GM12892 (cell line): ENCODE measurements at regions not wholly inside any gene's neighbourhood (a gene's known extent, or its start where the extent isn't known, plus 50 kb on each side); places are given as distances from the start of the nearest gene placed in this dataset.

Experiments
- DNase-seq: peaks from one replicate; pipeline ENCODE4 v3.0.0; 2011; ENCODE audit not compliant: insufficient read length
- FAIRE-seq: peaks from 2 replicates; lab custom pipeline; 2011; peaks lifted over from hg19 to GRCh38; lab: Jason Lieb, UNC
- POLR2A ChIP-seq: IDR thresholded peaks from 2 replicates; pipeline ENCODE4 v1.6.1; 2011; ENCODE audit warnings: low read depth, low read length, control low read depth
- POLR2AphosphoS5 ChIP-seq: IDR thresholded peaks from 2 replicates; pipeline ENCODE4 v1.6.1; 2011; ENCODE audit warnings: low read depth, low read length, control low read depth
- TAF1 ChIP-seq: IDR thresholded peaks from 2 replicates; pipeline ENCODE4 v1.6.1; 2011; ENCODE audit warnings: low read depth, mild to moderate bottlenecking, control low read depth, low read length, borderline replicate concordance

- TF ChIP-seq POLR2A: no peak
- no peak for TF ChIP-seq POLR2AphosphoS5
- TF ChIP-seq TAF1: no peak
- DNase-seq: no peak
- FAIRE-seq: peak; percentile 36
These were observed 111.5 kb upstream of the ATP6AP2 start for GRCh38 chrX:40469316-40469715.

GRCh38 chrX:40468033-40468846, 112.5 kb upstream of the ATP6AP2 start:
- TF ChIP-seq POLR2AphosphoS5: no peak
- TF ChIP-seq TAF1: no peak
- TF ChIP-seq POLR2A: no peak
- DNase-seq: no peak
- peak; percentile 58 for FAIRE-seq

GRCh38 chrX:40467454-40467853, 113.3 kb upstream of the ATP6AP2 start:
- no peak for DNase-seq
- TF ChIP-seq POLR2A (no peak), POLR2AphosphoS5 (no peak), TAF1 (no peak)
- peak; percentile 9 for FAIRE-seq

DNA sequence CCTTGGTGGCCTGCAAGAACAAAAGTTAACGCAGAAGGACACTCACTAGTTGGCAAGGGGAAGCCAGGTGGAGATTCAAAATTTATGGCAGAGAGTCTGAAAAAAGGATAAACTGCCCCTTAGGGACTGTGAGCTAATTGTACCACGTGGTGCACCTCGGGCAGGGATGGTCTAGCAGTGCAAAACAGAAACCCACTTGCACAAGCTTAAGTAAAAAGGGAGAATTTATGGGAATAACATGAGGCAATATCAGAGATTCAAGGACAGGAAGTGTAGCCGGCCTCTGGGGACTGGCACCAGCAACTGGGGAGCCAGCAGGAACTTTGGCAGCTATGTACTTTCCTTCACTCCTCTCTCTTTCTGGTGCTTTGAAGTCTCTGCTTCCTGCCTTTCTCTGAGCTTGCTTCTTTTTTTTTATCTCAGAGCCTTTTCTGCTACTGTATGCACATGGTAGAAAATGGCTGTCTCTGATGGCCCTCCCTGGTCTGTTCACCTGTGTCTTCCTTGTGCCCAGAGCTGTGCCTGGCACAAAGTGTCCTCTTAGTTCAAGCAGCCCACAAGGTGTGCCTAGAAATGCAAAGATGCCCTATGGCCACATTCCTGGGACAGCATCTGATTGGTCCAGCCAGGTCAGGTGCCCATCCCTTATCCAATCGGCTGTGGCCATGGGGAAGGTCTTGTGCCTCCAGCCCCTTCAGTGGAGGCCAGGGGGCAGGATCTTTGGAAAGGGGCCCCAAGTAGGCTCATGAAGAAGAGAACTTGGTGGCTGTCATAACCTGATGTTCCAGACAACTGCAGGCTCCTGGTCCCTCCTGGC, 114.8 kb upstream of the ATP6AP2 start:
- no peak for DNase-seq
- FAIRE-seq: no peak
- TF ChIP-seq TAF1 (no peak), POLR2AphosphoS5 (no peak), POLR2A (no peak)

- no peak for DNase-seq
- no peak for FAIRE-seq
- TF ChIP-seq POLR2A (no peak), POLR2AphosphoS5 (no peak), TAF1 (no peak)
These were observed 118.0 kb upstream of the ATP6AP2 start for GRCh38 chrX:40462795-40463194.

- TF ChIP-seq POLR2A (no peak), TAF1 (no peak), POLR2AphosphoS5 (no peak)
- FAIRE-seq: no peak
- DNase-seq: no peak
These were observed 119.8 kb upstream of the ATP6AP2 start for GRCh38 chrX:40460926-40461325.

GRCh38 chrX:40459571-40460158, 121.1 kb upstream of the ATP6AP2 start:
- no peak for FAIRE-seq
- no peak for DNase-seq
- TF ChIP-seq POLR2A (no peak), POLR2AphosphoS5 (no peak), TAF1 (no peak)

DNA sequence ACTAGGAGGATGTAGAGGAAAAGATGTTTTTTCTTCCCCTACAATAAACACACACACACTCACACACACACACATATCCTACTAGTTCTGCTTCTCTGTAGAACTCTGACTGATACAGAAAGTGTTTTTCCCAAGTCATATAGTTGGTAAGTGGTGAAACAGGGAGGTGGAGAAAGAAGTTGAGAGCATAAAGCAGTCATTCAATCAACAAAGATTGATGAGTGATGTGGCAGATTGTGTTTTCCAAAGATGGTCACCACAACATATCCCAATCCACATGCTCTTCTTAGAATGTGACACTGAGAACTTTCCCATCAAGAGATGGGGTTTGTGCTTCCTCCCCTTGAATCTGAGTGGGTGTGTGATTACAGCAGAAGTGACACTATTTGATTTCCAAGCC, 123.4 kb upstream of the ATP6AP2 start:
- no peak for DNase-seq
- FAIRE-seq: peak; percentile 14

DNA sequence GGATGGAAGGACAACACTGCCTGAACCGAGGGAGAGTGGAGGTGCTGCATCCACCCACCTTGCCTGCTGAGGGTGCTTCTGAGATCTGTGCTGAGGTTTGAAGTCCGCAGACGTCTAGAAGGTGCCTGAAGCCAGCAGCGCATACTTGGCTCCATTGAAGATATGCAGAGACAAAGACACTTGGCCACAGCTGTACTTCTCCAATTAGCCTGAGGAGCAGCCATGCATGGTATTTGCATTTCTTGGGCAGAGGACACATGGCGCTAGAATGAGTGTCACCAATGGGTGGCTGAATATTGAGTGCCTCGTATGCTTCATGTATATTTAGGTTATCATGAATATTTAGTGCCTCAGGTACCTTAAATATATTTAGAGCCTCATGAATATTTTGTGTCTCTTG, 128.7 kb upstream of the ATP6AP2 start:
- DNase-seq: no peak
- no peak for FAIRE-seq
- TF ChIP-seq POLR2AphosphoS5 (no peak), TAF1 (no peak), POLR2A (no peak)

More for the DNA sequence above, 123.4 kb upstream of the ATP6AP2 start:
- TF ChIP-seq POLR2AphosphoS5: no peak
- TF ChIP-seq POLR2A: no peak
- no peak for TF ChIP-seq TAF1

- TF ChIP-seq TAF1: no peak
- TF ChIP-seq POLR2AphosphoS5: no peak
- DNase-seq (no peak), FAIRE-seq (no peak)
These were observed 130.6 kb upstream of the ATP6AP2 start for GRCh38 chrX:40449956-40450706.

DNA sequence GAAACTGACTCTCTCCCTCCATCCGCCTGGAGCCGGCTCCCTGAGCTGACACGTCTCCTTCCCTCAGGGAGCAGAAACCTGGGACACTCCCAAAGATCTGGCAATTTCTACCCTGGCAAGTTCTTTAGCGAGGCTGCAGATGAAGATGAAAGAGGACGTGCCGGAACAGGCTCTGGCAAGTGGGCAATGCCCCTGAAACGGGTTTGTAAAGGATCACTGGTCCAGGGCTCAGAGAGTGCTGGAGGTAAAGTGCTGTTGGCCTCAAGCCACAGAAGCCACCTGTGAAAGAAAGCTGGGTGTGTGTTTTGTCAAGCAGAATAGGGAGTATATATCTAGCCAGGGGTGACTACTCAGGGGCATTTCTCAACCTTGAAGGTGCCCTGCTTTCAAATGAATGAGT, 131.4 kb upstream of the ATP6AP2 start:
- DNase-seq (no peak), FAIRE-seq (no peak)
- TF ChIP-seq POLR2AphosphoS5: no peak
- TF ChIP-seq POLR2A: no peak
- TF ChIP-seq TAF1: no peak

- no peak for TF ChIP-seq POLR2AphosphoS5
- TF ChIP-seq POLR2A: no peak
- DNase-seq: no peak
- FAIRE-seq: no peak
These were observed 132.0 kb upstream of the ATP6AP2 start for GRCh38 chrX:40448793-40449192.
